ENCODE measurements at regions not wholly inside any gene's neighbourhood (a gene's known extent, or its start where the extent isn't known, plus 50 kb on each side); places are given as distances from the start of the nearest gene placed in this dataset.

DNA sequence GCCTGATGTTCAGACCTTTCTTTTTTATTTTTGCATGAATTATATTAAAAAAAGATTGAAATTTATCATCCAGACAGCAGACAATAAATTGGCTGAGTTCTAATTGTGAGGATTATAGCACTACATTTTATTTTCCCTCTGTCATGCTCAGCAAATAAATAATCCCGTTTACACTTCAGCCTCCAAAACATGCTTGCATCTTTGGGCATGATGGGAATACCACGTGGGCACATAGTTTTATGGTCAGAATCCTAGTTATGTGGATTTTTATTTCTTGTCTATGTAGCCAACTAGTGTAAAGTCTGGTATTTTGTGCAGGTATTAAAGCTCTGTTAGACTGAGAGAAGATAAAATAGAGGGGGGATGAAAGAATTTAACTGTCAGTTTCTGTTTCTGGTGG, 276.9 kb upstream of the E2F7 start:
- 7% methylated on average over 2 of the region's 2 CpGs for WGBS (ENCODE audit: low lambda C conversion rate)
- peak overlapping the region; percentile 24 for H3K4me2 ChIP-seq
- no peak for DNase-seq
- no peaks in the 10 kb centered on the region for H3K36me3 ChIP-seq (replicated peaks in 1 of 2; ENCODE audit: control insufficient read depth in 1 of 2, insufficient read depth in 2 of 2, low read length in 1 of 2)
- H4K20me1 ChIP-seq (ENCODE audit: insufficient read depth), result no peaks in the 10 kb centered on the region
- H3K9ac ChIP-seq, result no peak overlapping the region
- H3K9me3 ChIP-seq, result no peaks in the 10 kb centered on the region
- no peak overlapping the region for H3K4me3 ChIP-seq (ENCODE audit: low read depth in 2 of 2, low read length in 1 of 2)
- TF ChIP-seq, protein P1, sequence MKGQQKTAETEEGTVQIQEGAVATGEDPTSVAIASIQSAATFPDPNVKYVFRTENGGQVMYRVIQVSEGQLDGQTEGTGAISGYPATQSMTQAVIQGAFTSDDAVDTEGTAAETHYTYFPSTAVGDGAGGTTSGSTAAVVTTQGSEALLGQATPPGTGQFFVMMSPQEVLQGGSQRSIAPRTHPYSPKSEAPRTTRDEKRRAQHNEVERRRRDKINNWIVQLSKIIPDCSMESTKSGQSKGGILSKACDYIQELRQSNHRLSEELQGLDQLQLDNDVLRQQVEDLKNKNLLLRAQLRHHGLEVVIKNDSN (IDR thresholded peaks at IDR 0.05; ENCODE audit: borderline replicate concordance, low read depth), result peak; percentile 65; the same call in 1 of the 2 replicates
- peak; percentile 51; the same call in 1 of the 2 replicates for TF ChIP-seq MAX (IDR thresholded peaks at IDR 0.05; ENCODE audit: low read depth)
- no peak for TF ChIP-seq YY1 (IDR thresholded peaks at IDR 0.05; ENCODE audit: low read depth)
- H3K27me3 ChIP-seq (ENCODE audit: insufficient read depth), result no peaks in the 10 kb centered on the region
- H3K9me2 ChIP-seq, result no peaks in the 10 kb centered on the region
- H3K4me1 ChIP-seq (ENCODE audit: control insufficient read depth in 1 of 2, insufficient read depth in 2 of 2, low read depth in 1 of 2, low read length in 1 of 2), result peaks cover 4 to 40% of the 10 kb centered on the region in 2 experiments
- H3K27ac ChIP-seq (ENCODE audit: low read depth in 2 of 2, low read length in 1 of 2), result peak overlapping the region; percentile 47 to 63
- ChIA-PET CTCF (no interaction called here), POLR2A (no interaction called here)
- peaks cover 11% of the 10 kb centered on the region for H3F3A ChIP-seq (replicated peaks; ENCODE audit: insufficient read depth)
- H3K79me2 ChIP-seq (ENCODE audit: insufficient read depth), result peaks cover 29% of the 10 kb centered on the region
- H2AFZ ChIP-seq (ENCODE audit: low read depth), result peak overlapping the region; percentile 15; the same call in 1 of the 2 replicates

DNA sequence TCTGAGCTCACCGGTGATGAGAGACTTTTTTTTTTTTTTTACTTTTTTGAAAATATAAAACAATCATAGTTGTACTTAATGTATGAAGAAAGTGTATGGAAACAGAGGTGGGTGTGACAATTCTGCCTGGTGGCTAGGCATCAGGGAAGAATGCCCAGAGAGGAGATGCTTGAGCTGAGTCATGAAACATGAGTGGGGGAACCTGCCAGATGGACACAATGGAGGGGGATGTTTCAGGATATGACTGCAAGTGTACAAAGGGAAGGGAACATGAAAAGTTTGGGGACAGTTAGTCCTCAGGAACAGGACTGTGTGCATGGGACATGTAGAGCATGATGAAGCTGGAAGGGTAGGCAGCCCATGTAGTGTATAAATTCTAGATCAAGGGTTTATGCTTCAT, 274.2 kb upstream of the E2F7 start:
- POLR2A ChIA-PET, result no interaction called here
- WGBS (ENCODE audit: low lambda C conversion rate), result 33% methylated on average over 1 of the region's 1 CpG
- no peaks in the 10 kb centered on the region for H3K36me3 ChIP-seq (replicated peaks in 1 of 2; ENCODE audit: control insufficient read depth in 1 of 2, insufficient read depth in 2 of 2, low read length in 1 of 2)
- CTCF ChIA-PET, result no interaction called here
- DNase-seq, result no peak
- H3K4me1 ChIP-seq (ENCODE audit: control insufficient read depth in 1 of 2, insufficient read depth in 2 of 2, low read depth in 1 of 2, low read length in 1 of 2), result peaks cover 2 to 28% of the 10 kb centered on the region in 2 experiments
- peak overlapping the region in 1 of 2 experiments; percentile 26; a peak in 1 of 4 replicates for H3K27ac ChIP-seq (ENCODE audit: low read depth in 2 of 2, low read length in 1 of 2)
- no peaks in the 10 kb centered on the region for H3K27me3 ChIP-seq (ENCODE audit: insufficient read depth)
- H3K9me2 ChIP-seq, result no peaks in the 10 kb centered on the region
- H2AFZ ChIP-seq (ENCODE audit: low read depth), result no peak overlapping the region
- peaks cover 21% of the 10 kb centered on the region for H3K79me2 ChIP-seq (ENCODE audit: insufficient read depth)
- peaks cover 8% of the 10 kb centered on the region for H3F3A ChIP-seq (replicated peaks; ENCODE audit: insufficient read depth)
- H4K20me1 ChIP-seq (ENCODE audit: insufficient read depth), result no peaks in the 10 kb centered on the region
- H3K9me3 ChIP-seq, result no peaks in the 10 kb centered on the region
- H3K4me3 ChIP-seq (ENCODE audit: low read depth in 2 of 2, low read length in 1 of 2), result no peak overlapping the region
- H3K9ac ChIP-seq, result no peak overlapping the region
- H3K4me2 ChIP-seq, result no peak overlapping the region
- peak; percentile 72 for TF ChIP-seq NFIC (IDR thresholded peaks at IDR 0.05; ENCODE audit: borderline replicate concordance)
- no peak for TF ChIP-seq FOXJ3 (CRISPR knock-in tag; IDR thresholded peaks at IDR 0.05)
- no peak for TF ChIP-seq USF2 (IDR thresholded peaks at IDR 0.05; ENCODE audit: borderline replicate concordance, low read depth, low read length)
- TF ChIP-seq RFX5 (IDR thresholded peaks at IDR 0.05; ENCODE audit: low read length), result no peak
- TF ChIP-seq SMC3 (IDR thresholded peaks at IDR 0.05; ENCODE audit: low read depth, low read length), result no peak
- TF ChIP-seq SIN3A (IDR thresholded peaks at IDR 0.05; ENCODE audit: borderline replicate concordance, low read depth, low read length), result no peak
- peak; percentile 75; the same call in 1 of the 2 replicates for TF ChIP-seq FOSL2 (IDR thresholded peaks at IDR 0.05; ENCODE audit: borderline replicate concordance, low read depth)
- TF ChIP-seq NRF1 (IDR thresholded peaks at IDR 0.05; ENCODE audit: low read depth, low read length), result no peak
- no peak for TF ChIP-seq CHD2 (IDR thresholded peaks at IDR 0.05; ENCODE audit: low read length, partially characterized antibody)
- TF ChIP-seq EZH2phosphoT487 (IDR thresholded peaks at IDR 0.05; ENCODE audit: borderline replicate concordance, low read depth), result no peak
- TF ChIP-seq RXRA (IDR thresholded peaks at IDR 0.05; ENCODE audit: borderline replicate concordance, low read depth), result no peak
- TF ChIP-seq, protein P1 (IDR thresholded peaks at IDR 0.05; ENCODE audit: borderline replicate concordance, low read depth), result no peak
- 0 out of 2 replicates have a peak, but pooled peaks have one; percentile 13 for TF ChIP-seq REST (IDR thresholded peaks at IDR 0.05; ENCODE audit: low read depth, low read length)
- no peak for TF ChIP-seq MEF2A (IDR thresholded peaks at IDR 0.05; ENCODE audit: borderline replicate concordance, low read depth)
- no peak for TF ChIP-seq POLR2AphosphoS5 (IDR thresholded peaks at IDR 0.05; ENCODE audit: low read depth, low read length)
- peak; percentile 77 for TF ChIP-seq TCF12 (IDR thresholded peaks at IDR 0.05)
- no peak for TF ChIP-seq TEAD4 (IDR thresholded peaks at IDR 0.05; ENCODE audit: borderline replicate concordance, insufficient read depth)
- peak; percentile 29; the same call in 1 of the 2 replicates for TF ChIP-seq MAX (IDR thresholded peaks at IDR 0.05; ENCODE audit: low read depth)
- TF ChIP-seq PBX3 (IDR thresholded peaks at IDR 0.05), result no peak; the same call in 1 of the 2 replicates
